GM12873 (cell line): ENCODE measurements at regions not wholly inside any gene's neighbourhood (a gene's known extent, or its start where the extent isn't known, plus 50 kb on each side); places are given as distances from the start of the nearest gene placed in this dataset.

Source experiments
- TF ChIP-seq, protein P1 (sequence below): IDR thresholded peaks from 2 replicates; pipeline ENCODE4 v1.5.1; 2012; ENCODE audit warnings: low read depth, mild to moderate bottlenecking, moderate library complexity, low read length, control low read depth; ENCODE audit not compliant: insufficient read depth; ENCODE audit errors: missing control alignments

DNA sequence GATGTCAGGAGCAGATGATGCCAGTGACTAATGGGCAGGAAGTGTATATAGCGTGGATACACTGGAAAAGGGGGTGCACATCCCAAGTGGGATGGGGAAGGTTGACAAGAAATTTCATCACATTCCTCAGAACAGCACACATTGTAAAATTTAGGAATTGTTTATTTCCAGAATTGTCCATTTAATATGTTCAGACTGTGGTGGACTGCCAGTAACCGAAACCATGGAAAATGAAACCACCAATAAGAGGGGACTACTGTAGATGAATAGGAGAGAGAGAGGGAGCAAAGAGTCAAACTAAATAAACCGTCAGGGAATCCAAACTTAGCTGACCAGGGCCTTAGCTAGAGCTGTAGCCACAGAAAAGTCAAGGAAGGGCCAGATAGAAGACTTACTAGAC is 164.4 kb upstream of the PRDM1 start:
- TF ChIP-seq, protein P1, sequence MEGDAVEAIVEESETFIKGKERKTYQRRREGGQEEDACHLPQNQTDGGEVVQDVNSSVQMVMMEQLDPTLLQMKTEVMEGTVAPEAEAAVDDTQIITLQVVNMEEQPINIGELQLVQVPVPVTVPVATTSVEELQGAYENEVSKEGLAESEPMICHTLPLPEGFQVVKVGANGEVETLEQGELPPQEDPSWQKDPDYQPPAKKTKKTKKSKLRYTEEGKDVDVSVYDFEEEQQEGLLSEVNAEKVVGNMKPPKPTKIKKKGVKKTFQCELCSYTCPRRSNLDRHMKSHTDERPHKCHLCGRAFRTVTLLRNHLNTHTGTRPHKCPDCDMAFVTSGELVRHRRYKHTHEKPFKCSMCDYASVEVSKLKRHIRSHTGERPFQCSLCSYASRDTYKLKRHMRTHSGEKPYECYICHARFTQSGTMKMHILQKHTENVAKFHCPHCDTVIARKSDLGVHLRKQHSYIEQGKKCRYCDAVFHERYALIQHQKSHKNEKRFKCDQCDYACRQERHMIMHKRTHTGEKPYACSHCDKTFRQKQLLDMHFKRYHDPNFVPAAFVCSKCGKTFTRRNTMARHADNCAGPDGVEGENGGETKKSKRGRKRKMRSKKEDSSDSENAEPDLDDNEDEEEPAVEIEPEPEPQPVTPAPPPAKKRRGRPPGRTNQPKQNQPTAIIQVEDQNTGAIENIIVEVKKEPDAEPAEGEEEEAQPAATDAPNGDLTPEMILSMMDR, result no peak

DNA sequence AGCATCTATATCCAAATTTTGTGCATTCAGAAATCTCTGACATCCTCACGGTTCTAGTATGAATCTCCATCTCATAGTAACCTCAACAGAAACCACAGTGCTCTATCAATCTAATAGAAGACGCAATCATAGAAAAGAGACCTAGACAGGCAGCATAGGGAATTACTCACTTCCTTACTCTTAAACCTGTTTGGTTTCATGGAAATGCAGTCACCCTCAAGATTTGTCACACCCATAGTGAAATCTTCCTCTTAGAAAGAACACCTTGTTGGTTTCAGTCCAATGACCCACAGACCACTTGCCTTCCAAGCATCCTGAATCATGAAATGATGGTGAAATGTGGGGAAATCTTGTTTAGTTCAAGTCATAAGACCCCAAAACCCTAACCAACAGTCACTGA is 166.1 kb upstream of the PRDM1 start:
- TF ChIP-seq, protein P1, result no peak

DNA sequence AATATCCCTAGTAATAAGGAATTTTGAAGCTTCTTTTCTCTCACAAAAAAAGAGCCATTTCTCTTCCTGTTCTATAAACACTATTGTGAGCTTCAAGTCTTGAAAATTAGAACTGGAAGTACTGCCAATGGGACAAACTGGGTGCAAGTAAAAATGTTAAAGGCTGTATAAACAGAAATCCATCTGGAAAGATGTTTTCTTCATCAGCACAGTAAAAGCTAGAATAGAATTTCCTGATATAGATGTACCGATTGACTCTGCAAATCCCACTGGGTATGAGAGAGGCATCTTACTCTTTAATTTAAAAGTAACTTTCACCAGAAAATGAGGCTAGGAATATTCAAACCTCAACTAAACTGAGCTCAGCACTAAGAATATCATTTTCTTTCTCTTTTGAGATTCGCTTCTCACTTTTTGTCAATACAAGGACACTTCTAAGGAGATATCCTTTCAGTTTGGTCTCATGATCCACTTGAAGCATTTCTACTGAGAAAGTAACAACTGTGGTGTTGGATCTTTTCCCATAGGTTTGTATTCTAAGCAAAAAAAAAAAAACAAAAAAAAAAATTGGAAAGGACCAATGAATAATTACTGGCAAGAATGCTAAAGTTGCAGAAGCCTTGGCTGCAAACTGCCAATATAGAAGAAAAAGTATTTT is 169.0 kb upstream of the PRDM1 start:
- TF ChIP-seq, protein P1, result no peak

DNA sequence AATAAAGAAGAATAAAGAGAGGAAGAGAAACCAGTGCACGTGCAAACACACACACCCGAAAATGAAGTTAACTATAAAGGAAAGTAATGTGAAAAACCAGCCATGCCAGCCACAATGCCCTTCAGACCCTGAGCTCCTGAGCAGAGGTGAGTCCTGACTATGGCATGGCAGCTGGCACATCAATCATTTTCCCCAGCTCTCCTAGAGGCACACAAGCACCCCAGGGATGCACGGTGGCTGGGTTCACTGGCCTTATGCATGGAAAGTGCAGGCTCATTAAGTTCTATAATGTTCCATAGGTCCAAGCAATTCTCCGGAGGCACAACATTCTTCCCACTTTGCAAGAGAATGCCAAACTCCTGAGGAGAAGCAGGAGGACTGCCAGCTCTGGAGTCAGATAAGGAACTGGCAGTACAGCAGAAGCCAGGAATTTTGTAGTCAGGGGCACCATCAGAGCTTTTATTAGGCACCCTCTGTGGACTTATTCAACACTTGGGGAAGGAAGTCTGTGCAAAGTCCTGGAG is 175.0 kb upstream of the PRDM1 start:
- TF ChIP-seq, protein P1, result no peak

DNA sequence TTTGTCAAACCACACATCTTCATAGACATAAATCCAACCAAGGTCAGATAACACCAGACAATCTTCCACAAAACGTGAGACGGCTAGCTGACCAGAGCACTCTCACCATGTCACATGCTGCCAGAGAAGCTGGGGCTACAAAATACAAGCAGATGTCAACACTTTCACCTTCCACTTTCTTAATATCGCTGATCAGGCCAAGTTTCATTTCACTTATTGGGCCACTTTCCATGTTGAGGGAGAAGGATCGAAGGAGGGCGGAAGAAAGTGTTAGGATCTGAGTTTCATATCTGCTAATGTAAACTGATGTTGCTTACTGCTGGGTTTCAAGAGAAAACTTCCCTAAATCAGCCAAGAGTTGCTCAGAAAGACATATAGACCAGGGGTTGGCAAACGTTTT is 177.0 kb upstream of the PRDM1 start:
- TF ChIP-seq, protein P1, result no peak

DNA sequence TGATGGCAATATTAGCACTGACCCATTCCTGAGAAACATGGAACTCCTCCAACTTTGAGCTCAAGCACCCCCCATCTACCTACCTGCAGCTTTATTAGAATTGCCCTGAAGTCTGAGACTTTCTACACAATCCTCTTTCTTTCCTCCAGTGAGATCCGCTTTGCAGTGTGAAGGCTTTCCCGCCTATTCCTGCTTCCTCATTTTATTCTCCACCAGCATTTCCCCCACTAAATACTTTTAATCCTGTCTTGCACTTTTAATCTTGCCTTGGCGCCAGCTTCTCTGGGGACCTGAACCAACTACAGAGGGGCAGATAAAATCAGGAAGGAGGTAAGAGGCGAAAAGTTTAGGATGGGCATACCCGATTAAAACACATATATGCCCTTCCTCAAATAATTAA is 178.1 kb upstream of the PRDM1 start:
- TF ChIP-seq, protein P1, result no peak

DNA sequence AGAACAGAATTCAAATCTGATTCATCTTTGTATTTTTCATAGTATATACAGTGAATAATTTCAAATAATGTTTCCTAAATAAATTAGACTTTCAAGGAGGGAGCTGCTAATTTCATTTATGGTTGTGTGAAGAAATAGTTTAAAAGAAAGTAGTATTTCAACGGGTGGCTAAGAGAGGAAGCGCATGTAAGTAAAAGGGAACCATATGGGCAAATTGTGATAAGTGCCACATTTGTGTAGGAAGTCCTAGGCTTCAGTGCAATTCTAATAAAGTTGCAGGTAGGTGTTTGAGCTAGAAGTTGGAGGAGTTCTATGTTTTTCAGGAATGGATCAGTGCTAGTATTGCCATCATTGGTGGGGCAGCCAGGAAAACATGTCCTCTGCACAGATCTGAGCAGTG is 178.8 kb upstream of the PRDM1 start:
- TF ChIP-seq, protein P1, result no peak
